Ovary (tissue), 3 donors: ENCODE measurements at regions not wholly inside any gene's neighbourhood (a gene's known extent, or its start where the extent isn't known, plus 50 kb on each side); places are given as distances from the start of the nearest gene placed in this dataset.

Source experiments
- CTCF ChIP-seq, 3 donors: fragments of 450-650 bp in 2 of 3; fragments of 200-600 bp in 1 of 3; IDR thresholded peaks; one replicate each; pipeline versions ENCODE4 v1.5.1 to v1.8.0; 2016 to 2022; ENCODE audit warnings: antibody characterized with exemption in 3 of 3, mild to moderate bottlenecking in 1 of 3
- EP300 ChIP-seq: sonication (generic); formaldehyde crosslinking; IDR thresholded peaks from one replicate; pipeline ENCODE4 v1.6.1; 2017; ENCODE audit warnings: antibody characterized with exemption
- POLR2A ChIP-seq: fragments of 450-650 bp; IDR thresholded peaks from one replicate; pipeline ENCODE4 v1.6.1; 2017; ENCODE audit warnings: antibody characterized with exemption, mild to moderate bottlenecking, moderate library complexity
- donor health status: DM: no; HTN: no; CAD: no.

GRCh38 chr10:35890676-35891495 is 248.8 kb upstream of the FZD8 start:
- TF ChIP-seq CTCF (IDR thresholded peaks at IDR 0.05) (no peak), POLR2A (no peak), EP300 (no peak)
